Skin of body (tissue), 1 donor: ENCODE measurements at regions not wholly inside any gene's neighbourhood (a gene's known extent, or its start where the extent isn't known, plus 50 kb on each side); places are given as distances from the start of the nearest gene placed in this dataset.
"Not testable (repeated sequence)": the region's sequence is repeated elsewhere in the genome, so short reads cannot be mapped to it uniquely, and the experiment has no call there.

Experiments
- DNase-seq: peaks from one replicate; lab custom pipeline; 2025; lab: John Stamatoyannopoulos, UW

DNA sequence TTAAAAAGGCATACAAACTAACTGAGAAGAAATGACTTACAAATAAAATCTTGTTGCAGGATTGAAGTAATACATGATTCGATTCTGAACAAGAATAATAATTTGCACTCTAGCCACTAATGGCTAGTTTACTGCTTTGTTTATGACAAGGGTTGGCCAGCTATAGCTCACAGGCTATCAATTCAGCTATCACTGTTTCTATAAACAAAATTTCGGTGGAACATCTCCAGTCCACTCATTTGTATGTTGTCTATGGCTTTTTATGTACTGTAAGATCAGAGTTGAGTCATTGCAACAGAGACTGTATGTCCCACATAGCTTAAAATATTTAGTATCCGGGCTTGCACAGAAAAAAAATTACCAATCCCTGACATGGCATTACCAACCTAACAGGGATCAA is 543.7 kb upstream of the CNTNAP5 start:
- no peak for DNase-seq

DNA sequence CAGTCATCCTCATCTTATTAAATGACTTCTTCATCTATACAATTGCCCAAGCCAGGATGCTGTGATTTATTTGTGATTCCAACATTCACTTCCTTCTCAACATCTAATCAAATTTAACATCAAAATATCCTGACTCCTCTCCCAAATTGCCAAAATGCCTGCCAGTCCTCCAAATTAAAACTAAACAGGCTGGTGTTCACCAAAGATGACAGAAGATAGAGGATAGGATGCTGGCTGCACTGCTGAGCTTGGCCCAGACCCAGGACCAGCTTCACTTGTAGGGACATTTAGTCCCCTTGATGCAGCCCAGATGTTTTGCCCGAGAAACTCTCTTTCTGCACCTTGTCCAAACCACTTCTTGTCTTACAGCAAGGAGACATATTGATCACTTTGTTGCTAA is 540.0 kb upstream of the CNTNAP5 start:
- no peak for DNase-seq

DNA sequence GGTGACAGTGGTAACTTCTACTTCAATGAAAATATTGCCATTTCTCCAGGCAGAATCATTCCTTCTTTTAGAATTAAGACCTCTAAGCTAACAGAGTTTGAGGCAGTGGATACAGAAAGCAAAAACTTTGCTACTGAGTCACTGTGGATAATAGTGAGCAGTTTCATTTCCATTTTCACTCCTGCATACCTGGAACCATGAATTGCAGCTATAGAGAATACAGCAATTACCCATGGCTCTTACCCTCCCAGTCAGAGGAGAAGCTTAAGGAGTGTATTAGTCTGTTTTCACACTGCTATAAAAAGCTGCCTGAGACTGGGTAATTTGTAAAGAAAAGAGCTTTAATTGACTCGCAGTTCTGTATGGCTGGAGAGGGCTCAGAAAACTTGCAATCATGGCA is 531.4 kb upstream of the CNTNAP5 start:
- DNase-seq: no peak

DNA sequence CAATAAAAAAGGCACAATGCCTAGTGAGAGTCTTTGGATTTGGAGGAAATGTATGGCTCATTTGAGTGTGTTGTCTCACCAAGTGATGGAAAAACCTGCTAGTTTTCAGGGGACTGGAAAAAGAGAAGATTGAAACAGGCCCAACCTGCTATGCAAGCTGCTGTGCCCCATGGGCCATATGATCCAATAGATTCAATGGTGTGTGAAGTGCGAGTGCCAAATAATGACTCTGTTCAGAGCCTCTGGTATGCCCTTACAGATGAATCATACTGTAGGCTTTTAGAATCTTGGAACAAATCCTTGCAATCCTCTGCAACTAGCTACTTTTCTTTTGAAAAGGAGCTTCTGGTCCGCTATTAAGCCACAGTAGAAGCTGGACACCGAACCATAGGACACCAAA is 529.8 kb upstream of the CNTNAP5 start:
- no peak for DNase-seq

DNA sequence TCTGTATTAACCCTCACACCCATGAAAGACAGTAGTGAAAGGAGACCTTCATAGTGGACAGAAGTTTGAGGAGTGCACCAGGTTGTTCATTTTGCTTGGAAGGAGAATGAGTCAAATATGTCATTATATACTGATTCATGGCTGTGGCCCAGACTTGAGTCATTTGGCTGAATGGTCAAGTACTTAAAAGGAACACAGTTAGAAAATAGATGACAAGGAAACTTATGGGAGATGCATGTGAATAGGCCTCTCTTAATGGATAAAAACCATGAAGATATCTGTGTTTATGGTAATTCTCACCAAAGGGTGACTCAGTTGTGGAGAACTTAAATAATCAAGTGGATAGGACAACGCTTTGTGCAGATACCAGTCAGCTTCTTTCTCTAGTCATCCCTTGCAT is 524.7 kb upstream of the CNTNAP5 start:
- DNase-seq: no peak

DNA sequence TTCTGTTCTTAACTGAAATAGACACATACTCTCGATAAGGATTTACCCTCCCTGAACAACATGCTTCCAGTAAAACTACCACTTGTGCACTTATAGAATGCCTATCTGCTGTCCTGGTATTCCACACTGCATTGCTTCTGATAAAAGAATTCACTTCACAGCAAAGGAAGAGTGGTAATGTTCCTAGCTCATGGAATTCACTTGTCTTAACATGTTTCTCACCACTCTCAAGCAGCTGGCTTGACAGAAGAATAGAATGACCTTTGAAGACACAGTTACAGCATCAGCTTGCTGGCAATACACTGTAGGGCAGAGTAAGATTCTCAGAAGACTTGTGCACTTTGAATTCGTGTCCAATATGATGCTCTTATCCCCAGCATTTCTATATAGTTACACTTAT is 524.1 kb upstream of the CNTNAP5 start:
- DNase-seq: no peak

DNA sequence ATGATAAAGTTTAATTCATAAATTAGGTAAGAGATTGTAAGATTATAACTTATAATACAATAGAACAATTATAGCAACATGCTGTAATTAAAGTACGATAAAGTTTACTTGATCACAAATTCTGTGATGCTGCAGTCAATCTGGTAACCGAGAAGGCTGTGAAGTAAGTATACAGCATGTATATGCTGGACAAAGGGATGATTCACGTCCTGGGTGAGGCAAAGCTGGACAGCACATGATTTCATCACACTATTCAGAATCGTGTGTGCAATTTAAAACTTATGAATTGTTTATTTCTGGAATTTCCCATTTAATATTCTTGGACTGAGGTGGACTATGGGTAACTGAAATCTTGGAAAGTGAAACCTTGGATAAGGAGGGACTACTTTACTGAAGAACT is 522.2 kb upstream of the CNTNAP5 start:
- no peak for DNase-seq

DNA sequence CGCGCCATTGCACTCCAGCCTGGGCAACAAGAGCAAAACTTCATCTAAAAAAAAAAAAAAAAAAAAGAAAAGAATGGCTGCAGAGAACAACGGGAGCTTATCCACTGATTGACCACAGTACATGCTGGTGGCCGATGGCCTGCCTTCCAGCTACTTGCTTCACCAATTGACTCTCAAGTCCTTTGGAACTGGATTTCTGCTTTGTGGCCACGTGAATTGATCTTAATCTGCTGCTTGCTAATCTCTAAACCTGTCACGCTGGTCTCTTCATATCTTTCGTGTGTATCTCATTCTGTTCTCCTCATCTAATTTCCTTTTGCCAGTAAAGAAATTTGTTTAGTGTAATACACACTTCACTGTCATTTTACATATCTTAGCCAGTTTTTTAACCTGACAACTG is 512.5 kb upstream of the CNTNAP5 start:
- no peak for DNase-seq

DNA sequence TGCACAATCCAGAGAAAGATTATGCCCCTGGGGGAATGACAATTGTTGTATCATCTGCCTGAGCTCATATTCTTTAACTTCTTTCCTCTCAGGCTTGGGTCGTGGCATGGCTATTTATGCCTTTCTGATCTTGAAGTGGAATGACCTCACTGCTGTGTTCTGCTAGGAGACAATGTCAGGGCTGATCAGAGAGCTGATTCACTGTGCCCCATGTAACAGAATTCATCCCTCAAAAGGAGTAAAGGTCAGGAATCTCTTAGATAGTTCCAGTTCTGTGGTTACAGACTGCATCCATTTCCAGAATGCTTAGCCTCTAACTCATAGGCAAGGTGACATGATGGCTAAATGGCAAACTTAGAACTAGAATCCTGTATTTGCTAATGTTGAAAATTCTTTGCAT is 511.7 kb upstream of the CNTNAP5 start:
- no peak for DNase-seq

DNA sequence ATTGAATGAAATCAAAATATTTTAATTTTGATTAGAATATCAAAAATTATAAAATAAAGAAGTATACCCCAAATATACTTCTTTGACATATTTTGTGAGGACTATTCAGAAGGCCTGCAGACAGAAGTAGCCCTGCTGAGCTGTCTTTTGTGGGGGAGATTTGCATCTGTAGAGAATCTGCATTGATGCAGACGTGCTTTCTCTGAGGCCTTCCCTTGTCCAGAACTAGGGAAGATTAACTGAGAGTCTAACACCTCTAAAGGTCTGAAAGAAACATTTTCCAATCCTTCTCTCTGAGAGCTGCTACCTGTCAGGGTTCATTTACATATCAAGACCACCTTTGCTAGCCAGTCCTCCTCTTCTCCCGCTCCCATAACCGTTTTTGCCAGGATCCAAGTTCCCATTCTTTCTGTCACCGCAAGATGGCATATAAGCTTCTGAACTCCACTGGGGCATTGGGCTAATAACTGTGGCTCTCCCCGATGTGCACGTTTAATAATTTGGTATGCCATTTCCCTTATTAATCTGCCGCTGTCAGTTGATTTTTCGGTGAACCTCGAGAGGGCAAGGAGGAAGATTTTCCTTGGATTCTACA is 510.4 kb upstream of the CNTNAP5 start:
- DNase-seq: no peak

DNA sequence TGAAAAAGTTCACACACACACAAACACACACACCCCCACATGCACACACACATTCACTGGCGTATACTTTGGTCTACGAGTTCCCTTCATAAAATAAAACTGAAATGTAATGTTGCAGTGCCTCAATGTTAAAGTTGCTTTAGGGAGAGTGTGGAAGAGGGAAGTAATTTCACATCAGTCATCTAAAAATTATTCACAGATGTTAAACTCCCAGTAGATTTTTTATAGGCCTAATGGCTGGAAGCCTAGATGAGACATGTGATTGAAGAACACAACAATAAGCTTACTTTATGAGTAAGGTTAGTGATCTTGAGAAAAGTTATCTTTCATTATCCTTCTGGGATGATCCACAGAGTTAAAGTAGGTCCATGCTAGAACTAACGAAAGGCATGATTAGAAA is 506.7 kb upstream of the CNTNAP5 start:
- peak; percentile 76 for DNase-seq

DNA sequence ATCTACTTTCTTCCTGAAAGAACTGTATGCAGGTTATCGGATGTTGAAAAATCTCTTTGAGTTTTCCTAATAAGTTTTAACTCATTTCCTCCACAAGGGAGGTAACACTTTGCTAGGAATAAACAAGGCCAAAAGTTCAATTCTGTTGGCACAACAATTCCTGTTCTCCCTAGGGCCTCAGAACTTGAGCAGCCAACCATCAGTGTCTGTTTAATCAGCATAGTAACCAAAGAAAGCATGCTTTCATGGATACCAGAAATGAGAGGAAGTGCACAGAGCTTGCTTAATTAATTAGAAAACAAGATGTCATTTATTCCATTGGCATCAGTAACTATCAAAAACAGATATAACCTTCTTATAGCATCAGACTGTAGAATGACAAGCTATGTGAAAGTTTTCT is 503.2 kb upstream of the CNTNAP5 start:
- peak; percentile 67 for DNase-seq

DNA sequence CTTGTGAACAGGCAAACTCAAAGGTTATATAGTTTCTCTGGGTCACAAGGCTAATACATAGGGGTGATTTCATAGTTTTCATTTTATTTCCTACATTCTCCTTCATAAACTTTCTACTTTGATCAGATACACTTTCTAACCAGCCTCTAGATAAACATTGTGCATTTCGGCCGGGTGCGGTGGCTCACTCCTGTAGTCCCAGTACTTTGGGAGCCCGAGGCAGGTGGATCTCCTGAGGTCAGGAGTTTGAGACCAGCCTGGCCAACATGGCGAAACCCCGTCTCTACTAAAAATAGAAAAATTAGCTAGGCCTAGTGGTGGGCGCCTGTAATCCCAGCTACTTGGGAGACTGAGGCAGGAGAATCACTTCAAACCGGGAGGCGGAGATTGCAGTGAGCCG is 502.6 kb upstream of the CNTNAP5 start:
- DNase-seq: not testable (repeated sequence)

DNA sequence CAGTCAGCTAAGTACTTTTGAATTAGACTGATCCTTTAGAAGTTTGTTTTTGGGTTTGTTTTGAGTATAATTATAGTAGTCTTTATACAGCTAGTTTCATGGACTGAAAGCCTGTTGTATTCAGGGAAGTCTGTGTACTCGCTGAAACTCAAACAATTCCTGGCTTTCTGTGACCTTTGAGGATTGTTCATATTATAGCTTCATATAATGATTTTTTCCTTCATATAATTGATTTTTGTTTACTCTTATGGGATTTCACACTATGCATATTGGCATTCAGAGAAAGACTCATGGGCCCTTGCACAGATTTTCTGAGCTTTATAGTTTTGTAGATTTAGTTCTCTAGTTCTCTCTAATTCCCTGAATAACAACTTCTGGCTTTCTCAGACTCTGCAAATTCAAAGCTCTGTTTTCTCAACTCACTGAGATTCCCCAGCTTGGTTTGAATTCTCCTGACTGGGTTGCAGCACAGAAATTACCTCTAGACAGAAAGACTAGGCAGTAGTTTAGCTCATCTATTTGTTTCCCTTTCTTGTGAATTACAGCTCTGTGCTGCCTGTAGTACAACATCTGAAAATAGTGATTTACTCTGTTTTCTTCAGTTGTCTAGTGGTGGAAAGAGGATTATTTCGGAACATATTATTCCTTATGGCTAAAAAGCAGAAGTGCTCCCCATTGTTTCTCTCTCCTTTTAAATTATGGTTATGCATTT is 495.9 kb upstream of the CNTNAP5 start:
- peak; percentile 21 for DNase-seq

DNA sequence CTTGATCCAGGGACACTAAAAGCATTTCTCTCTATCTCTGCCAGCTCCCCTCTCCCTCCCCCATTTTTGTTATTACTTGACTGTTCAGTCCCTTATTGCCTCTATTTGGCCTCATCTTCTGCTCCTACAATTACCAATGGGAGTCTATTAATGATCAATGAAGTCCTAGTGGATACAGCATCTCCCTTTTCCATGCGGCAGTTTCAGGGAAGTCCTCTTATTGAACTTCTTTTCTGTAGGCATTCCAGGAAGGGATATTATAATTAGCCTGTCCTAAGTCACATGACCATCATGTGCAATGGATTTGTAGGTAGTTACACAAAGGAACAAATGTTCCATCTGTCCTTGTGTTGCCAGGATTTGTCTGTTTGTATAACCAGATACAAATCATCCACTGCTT is 495.1 kb upstream of the CNTNAP5 start:
- DNase-seq: no peak

DNA sequence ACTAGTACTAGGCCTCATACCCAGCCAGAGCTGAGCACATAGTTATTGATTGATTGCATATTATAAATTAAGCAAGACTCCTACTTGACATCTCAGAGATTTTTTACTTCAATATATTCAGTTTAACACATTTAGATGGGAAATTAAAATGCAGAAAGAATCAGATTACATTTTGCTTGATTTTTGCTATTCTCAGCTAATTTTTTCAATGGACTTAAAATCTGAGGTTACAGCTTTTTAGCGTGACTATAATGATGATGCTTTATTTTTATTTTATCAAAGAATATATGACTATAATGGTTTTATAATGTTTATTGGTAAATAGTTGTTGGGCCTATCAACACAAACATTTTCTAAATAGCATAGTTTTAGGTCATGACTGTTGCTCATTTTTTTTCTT is 493.0 kb upstream of the CNTNAP5 start:
- DNase-seq: no peak

DNA sequence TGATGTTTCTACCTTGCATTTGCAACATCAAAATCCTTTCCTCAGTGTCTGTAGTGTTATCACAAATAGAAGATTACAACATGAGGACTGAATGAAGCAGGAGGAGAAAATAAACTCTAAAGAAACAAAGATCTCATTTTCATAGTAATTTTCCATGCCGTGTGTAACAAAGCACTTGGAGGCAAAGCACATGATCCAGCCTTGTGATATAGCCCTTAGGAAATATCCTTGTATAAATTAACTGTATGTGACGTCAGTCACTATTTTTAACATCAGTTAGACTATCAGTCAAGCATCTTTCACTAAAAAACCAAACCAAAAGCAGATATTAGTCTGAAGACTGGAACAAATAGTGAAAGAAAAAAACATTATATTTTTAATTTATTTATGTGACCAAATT is 492.1 kb upstream of the CNTNAP5 start:
- DNase-seq: peak; percentile 56

DNA sequence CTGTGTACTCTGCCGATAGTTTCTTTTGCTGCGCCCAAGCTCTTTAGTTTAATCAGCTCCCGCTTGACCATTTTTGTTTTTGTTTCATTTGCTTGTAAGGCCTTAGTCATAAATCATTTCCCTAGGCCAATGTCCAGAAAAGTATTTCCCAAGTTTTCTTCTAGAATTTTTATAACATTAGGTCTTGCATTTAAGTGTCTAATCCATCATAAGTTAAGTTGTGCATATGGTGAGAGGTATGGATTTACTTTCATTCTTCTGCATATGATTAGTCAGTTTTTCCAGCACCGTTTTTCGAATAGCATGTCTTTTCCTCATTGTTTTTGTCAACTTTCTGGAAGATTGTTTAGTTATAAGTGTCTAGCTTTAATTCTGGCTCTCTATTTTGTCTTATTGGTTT is 484.8 kb upstream of the CNTNAP5 start:
- DNase-seq: peak; percentile 55

DNA sequence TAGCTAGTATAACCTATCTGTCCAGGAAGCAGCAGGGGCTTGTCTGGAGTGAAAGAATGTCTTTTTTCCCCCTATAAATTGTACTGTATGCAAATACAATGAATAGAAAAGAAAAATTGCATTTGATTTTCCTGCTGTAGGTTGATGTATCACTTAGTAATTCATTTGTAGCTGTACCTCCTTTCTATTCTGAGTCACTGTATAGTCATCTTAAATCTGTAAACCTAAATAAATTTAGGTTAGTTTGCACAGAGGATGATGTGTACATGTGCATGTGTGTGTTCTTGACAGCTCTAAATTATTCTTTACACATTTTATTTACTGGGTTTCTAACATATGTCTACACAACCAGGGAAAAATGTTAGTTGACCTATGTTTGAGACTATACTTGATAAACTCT is 478.7 kb upstream of the CNTNAP5 start:
- DNase-seq: no peak

DNA sequence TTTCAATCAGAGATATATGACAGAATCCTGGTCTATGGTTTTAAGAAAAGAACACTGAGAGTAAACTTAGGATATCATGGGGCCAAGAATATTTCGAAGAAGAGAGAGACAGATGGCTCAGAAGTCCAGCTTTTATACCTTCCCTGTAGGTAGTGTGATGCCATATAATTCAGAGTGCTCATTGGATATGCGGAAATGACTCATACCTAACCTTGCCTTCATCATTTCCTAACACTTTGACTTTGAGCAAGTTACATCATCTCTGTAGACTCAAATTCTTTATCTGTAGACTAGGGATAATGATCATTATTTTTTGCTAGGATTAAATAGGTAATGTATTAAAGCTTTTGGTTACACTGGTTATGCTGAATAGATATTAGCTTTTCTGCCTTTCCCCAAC is 461.6 kb upstream of the CNTNAP5 start:
- DNase-seq: no peak

DNA sequence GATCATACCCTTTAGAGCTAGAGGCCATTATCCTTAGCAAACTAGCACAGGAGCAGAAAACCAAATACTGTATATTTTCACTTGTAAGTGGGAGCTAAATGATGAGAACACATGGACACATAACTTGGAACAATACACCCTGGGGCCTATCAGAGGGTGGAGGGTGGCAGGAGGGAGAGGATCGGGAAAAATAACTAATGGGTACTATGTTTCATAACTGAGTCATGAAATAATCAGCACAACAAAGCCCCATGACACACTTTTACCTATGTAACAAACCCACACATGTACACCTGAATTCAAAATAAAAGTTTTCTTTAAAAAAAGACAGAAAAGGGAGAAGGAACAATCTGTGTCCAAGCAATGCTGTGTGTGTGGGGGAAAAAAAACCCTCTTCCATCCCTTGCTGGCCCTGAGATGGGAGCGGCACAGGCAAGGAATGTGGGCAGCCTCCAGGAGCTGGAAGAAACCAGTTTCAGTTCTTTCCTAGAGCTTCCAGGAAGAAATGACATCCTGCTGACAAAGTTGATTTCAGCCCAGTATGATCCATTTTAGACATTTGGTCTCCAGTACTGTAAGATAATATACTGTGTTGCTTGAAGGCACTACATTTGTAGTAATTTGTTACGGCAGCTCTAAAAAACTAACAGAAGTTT is 458.7 kb upstream of the CNTNAP5 start:
- DNase-seq: no peak

DNA sequence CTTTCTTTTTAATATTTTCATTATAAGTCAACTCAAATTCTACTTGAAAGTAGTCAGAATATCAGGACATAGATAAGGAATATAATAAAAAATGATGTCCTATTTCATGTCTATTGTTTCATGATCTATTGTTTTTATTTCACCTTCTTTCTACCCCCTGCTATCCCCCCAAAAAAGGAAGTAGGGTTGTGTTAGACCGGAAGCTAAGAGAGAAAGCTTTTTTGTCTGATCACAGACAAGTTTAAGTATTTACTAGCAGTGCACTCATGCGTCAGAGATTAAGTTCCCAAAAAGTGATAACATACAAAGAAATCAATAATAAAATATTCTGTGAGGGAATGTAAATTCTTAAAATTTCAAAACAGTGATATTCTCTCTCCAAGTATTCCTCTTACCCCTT is 447.1 kb upstream of the CNTNAP5 start:
- DNase-seq: no peak

DNA sequence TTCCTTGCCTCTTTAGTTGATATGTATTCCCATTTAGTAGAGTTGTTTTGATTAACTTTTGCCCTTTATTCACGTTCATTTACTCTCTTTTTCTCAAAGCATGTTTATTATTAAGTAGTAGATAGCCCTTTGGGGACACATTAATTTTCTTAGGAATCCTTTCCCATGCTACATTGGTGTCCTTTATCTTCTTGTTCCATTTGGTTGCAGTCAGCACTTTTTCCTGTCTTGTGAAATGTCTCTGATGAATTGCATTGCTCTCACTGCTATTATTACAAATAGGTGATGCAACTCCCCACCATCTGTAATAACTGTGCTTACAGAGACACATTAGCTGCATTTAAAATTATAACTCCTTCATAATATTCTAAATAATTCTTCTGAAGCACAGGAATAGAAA is 428.5 kb upstream of the CNTNAP5 start:
- DNase-seq: peak; percentile 68
